HG03108 (cell line): ENCODE measurements at regions not wholly inside any gene's neighbourhood (a gene's known extent, or its start where the extent isn't known, plus 50 kb on each side); places are given as distances from the start of the nearest gene placed in this dataset.
"Not testable (repeated sequence)": the region's sequence is repeated elsewhere in the genome, so short reads cannot be mapped to it uniquely, and the experiment has no call there.

Source experiments
- ATAC-seq: cut with Tn5 transposase; IDR thresholded peaks from one replicate; pipeline ENCODE4 v1.9.1; 2021; ENCODE audit warnings: moderate library complexity; ENCODE audit not compliant: unreplicated experiment

GRCh38 chr14:71165121-71166031 lies 258.1 kb downstream of the PCNX1 start:
- no peak for ATAC-seq

DNA sequence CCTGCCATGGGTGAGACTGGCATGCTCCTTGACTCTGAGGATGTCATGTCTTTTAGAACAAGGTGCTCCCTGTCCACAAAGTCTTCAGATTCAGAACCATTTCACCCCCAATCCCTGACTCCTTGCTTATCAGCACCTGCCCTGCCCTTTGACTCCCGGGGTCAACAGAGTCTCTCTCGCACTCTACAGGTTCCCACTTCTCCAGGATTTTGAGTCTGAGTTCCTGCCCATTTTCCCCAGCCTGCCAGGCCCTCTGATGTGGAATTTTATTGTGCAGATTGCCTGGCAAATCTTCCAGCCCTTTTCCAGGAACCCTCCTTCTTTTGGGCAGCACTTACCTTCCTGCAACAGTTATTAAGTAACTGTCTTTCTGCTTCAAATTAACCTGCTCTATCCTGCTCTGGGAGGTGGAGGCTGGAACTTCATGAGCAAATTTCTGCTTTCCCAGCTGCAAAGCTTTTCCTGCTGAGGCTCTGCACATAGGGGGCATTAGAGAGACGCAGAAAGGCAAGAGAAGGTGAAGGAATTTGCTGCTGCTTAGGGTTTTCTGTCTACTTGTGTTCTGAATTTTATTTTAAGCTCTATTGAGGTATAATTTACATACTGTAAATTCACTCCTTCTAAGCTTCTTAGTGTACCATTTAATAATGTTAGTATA lies 259.1 kb downstream of the PCNX1 start:
- ATAC-seq: no peak

DNA sequence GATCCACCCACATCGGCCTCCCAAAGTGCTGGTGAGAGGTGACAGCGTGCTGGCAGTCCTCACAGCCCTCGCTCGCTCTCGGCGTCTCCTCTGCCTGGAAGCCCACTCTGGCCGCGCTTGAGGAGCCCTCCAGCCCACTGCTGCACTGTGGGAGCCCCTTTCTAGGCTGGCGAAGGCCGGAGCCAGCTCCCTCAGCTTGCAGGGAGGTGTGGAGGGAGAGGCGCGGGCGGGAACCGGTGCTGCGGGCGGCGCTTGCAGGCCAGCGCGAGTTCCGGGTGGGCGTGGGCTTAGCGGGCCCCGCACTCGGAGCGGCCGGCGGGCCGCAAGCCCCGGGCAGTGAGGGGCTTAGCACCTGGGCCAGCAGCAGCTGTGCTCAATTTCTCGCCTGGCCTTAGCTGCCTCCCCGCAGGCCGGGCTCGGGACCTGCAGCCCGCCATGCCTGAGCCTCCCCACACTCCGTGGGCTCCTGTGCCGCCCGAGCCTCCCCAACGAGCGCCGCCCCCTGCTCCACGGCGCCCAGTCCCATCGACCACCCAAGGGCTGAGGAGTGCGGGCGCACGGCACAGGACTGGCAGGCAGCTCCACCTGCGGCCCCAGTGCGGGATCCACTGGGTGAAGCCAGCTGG lies 260.2 kb downstream of the PCNX1 start:
- not testable (repeated sequence) for ATAC-seq

DNA sequence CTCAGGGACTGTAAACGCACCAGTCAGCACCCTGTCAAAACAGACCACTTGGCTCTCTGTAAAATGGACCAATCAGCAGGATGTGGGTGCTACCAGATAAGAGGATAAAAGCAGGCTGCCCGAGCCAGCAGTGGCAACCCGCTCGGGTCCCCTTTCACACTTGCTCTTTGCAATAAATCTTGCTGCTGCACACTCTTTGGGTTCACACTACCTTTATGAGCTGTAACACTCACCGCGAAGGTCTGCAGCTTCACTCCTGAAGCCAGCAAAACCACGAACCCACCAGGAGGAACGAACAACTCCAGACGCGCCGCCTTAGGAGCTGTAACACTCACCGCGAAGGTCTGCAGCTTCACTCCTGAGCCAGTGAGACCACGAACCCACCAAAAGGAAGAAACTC lies 260.9 kb downstream of the PCNX1 start:
- not testable (repeated sequence) for ATAC-seq

GRCh38 chr14:71168564-71169427 lies 261.5 kb downstream of the PCNX1 start:
- ATAC-seq: no peak

DNA sequence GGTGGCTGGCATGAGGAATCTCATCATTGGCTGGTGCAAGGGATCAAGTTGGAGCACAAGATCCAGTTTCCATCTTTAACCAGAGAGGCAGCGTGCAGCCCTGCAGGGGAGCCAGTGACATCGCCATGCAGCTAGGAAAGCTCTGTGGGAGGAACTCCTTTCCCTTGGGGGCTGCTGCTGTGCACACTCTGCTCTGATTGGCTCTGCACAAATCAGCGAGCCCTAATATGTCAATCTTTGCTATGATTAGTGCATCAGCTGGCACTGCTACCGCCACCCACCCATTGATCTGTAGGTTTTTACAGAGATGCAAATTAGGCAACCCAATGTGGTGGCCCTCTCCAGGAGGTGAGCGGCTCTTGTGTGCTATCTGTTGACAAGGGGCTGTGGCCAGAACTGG lies 262.6 kb downstream of the PCNX1 start:
- no peak for ATAC-seq

GRCh38 chr14:71175491-71175890 lies 268.2 kb downstream of the PCNX1 start:
- ATAC-seq: no peak

GRCh38 chr14:71179066-71179465 lies 271.8 kb downstream of the PCNX1 start:
- ATAC-seq: no peak

- no peak for ATAC-seq
These were observed 273.1 kb downstream of the PCNX1 start for GRCh38 chr14:71180397-71180796.

GRCh38 chr14:71181215-71182003 lies 274.1 kb downstream of the PCNX1 start:
- no peak for ATAC-seq

DNA sequence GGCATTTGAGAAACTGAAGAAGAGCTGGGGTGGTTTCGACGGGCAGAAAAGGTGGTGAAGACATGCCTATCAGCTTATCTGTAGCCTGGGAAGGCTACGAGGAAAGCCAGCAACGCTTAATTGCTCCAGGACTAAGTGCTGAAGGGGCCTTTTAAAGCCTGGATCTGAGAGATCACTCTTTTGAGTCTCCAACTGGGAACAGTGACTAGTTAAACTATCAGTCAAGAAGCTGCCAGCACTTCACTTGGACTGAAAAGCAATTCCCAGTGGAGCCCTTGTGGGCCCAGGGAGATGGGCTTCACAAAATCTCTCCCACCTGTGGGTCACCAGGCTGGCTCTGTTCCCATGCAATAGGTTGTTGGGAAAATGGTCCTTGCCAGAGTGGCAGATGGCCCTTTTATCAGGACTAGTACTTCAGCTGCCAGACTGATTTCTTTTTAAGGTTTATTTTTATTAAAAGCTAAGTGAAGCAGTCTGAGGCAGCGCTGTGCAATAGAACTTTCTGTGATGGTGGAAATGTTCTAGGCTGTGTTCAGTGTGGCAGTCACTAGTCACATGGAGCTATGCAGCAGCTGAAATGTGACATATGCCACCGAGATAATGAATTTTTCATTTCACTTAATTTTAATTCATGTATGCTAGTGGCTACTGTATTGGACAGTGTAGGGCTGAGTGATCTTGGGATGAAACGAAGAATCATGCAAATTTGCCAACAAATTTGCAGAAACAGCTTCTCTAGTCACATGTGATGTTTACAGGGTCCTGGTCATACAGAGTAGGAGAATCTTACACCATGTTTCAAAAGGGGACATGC lies 276.8 kb downstream of the PCNX1 start:
- no peak for ATAC-seq

DNA sequence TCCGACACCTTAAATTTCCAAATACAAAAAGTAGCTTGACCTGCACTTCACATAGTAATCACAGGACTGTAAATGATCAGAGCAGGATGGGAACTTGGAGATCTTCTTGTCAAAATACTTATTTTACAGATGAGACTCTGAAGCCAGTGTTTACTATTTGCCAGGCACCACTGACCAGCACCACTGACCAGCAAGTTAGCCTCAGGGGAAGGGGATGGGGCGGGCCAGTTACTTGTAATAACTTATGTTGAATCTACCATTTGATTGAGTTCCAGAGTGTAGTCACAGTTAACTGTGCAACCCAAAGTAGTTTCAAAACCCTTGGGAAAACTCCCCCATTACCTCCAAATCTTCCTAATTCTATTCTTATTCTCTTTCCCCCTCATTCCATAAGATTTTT lies 278.4 kb downstream of the PCNX1 start:
- ATAC-seq: no peak

- no peak for ATAC-seq
These were observed 280.5 kb downstream of the PCNX1 start for GRCh38 chr14:71187633-71188356.

DNA sequence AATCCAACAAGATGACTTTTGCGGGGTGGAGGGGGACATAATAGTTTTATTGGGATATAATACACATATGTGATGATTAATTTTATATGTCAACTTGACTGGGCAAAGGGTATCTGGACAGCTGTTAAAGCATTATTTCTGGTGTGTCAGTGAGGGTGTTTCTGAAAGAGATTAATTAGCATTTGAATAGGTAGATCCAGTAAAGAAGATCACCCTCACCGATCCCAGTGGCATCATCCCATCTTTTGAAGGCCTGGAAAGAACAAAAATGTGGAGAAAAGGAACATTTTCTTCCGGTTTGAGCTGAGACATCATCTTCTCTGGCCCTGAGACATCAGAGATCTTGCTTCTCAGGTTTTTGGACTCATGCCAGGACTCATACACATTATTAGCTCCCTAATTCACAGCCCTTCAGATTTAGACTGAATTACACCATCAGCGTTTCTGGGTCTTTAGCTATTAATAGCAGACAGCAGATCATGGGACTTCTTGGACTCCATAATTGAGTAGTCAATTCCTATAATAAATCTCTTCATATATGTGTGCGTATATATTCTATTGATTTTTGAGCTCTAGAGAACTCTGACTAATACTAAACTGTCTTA lies 283.6 kb downstream of the PCNX1 start:
- no peak for ATAC-seq

GRCh38 chr14:71193663-71194062 lies 286.4 kb downstream of the PCNX1 start:
- no peak for ATAC-seq

GRCh38 chr14:71194251-71194650 lies 287.0 kb downstream of the PCNX1 start:
- no peak for ATAC-seq

GRCh38 chr14:71196921-71197320 lies 289.7 kb downstream of the PCNX1 start:
- ATAC-seq: no peak

DNA sequence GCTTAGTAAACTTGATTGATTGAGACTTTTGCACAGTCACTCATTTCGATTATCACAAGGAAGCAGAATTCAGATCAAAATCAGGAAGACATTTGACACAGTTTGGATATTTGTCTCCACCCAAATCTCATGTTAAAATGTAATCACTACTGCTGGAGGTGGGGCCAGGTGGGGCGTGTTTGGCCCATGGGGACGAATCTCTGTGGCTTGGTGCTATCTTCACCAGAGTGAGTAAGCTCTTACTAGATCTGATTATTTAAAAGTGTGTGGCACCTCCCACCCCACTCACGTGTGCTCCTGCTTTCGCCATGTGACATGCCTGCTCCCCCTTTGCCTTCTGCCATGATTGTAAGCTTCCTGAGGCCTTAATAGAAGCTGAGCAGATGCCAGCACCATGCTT lies 291.4 kb downstream of the PCNX1 start:
- no peak for ATAC-seq
